ENCODE measurements at regions not wholly inside any gene's neighbourhood (a gene's known extent, or its start where the extent isn't known, plus 50 kb on each side); places are given as distances from the start of the nearest gene placed in this dataset.
A peak's percentile ranks its signal among the peaks of the same experiment; 100 is the strongest.

GRCh38 chr15:26433060-26433459 lies 339.8 kb downstream of the GABRB3 start:
- no peak for DNase-seq (ENCODE audit: extremely low spot score)
- no peak overlapping the region for H3K4me3 ChIP-seq (ENCODE audit: low read depth, low read length)
- H3K27ac ChIP-seq (ENCODE audit: low read depth), result no peak overlapping the region
- H3K36me3 ChIP-seq (ENCODE audit: insufficient read depth), result no peaks in the 10 kb centered on the region
- H3K4me1 ChIP-seq (ENCODE audit: insufficient read depth), result no peaks in the 10 kb centered on the region
- WGBS, result 77% methylated on average over 2 of the region's 2 CpGs

GRCh38 chr15:26421065-26421464 lies 351.8 kb downstream of the GABRB3 start:
- Histone ChIP-seq H3K4me3 (ENCODE audit: low read depth, low read length) (no peak overlapping the region), H3K4me1 (ENCODE audit: insufficient read depth) (no peaks in the 10 kb centered on the region), H3K36me3 (ENCODE audit: insufficient read depth) (no peaks in the 10 kb centered on the region), H3K27ac (ENCODE audit: low read depth) (no peak overlapping the region)
- DNase-seq (ENCODE audit: extremely low spot score), result no peak
- 74% methylated on average over 2 of the region's 2 CpGs for WGBS

GRCh38 chr15:26395624-26396023 lies 377.2 kb downstream of the GABRB3 start:
- Histone ChIP-seq H3K27ac (ENCODE audit: low read depth) (no peak overlapping the region), H3K36me3 (ENCODE audit: insufficient read depth) (no peaks in the 10 kb centered on the region), H3K4me3 (ENCODE audit: low read depth, low read length) (no peak overlapping the region), H3K4me1 (ENCODE audit: insufficient read depth) (no peaks in the 10 kb centered on the region)
- DNase-seq (ENCODE audit: extremely low spot score), result no peak
- 50% methylated on average over 4 of the region's 4 CpGs for WGBS

DNA sequence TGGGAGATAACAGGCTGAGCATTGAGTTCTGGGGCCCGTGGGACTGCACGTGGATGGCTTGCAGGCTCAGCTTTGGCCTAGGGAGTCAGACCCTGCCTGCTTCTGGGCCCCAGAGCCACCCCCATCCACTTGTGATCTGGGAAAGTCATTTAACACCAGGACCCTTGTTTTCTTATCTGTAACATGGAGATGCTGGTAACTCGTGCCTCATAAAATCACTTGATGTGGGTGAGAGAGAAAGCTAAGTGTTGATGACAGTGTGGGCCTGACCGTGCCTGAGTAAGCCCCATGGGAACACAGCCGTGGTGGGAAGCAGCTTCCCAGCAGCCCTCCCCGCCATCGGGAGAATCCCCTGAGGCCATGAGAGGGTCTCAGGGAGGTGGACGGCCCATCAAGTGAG lies 378.1 kb downstream of the GABRB3 start:
- H3K36me3 ChIP-seq (ENCODE audit: insufficient read depth), result no peaks in the 10 kb centered on the region
- DNase-seq (ENCODE audit: extremely low spot score), result no peak
- 25% methylated on average over 8 of the region's 8 CpGs for WGBS

DNA sequence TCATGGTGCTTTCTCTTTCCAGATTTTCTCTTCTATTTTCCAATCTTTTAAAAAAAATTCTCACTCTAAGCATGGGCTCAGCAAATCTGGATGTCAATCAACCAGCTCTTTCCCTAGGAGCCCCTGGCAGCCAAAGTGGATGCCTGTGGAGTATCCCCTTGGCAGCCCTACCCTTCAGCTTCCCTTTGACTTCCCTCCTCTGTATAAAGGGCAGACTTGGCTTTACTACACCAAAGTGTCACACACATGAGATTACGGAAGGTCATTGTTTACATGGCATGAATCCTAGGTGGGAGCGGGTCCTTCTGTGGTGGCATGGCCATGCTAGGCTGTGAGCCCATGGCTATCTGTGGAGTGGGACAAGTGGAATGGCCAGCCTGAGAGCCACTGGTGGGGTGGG lies 379.9 kb downstream of the GABRB3 start:
- H3K4me3 ChIP-seq (ENCODE audit: low read depth, low read length), result no peak overlapping the region
- H3K4me1 ChIP-seq (ENCODE audit: insufficient read depth), result no peaks in the 10 kb centered on the region
- WGBS, result 88% methylated on average over 2 of the region's 2 CpGs
- no peak overlapping the region for H3K27ac ChIP-seq (ENCODE audit: low read depth)
- DNase-seq (ENCODE audit: extremely low spot score), result no peak
- no peaks in the 10 kb centered on the region for H3K36me3 ChIP-seq (ENCODE audit: insufficient read depth)

More for the DNA sequence above, 378.1 kb downstream of the GABRB3 start:
- Histone ChIP-seq H3K4me1 (ENCODE audit: insufficient read depth) (no peaks in the 10 kb centered on the region), H3K4me3 (ENCODE audit: low read depth, low read length) (no peak overlapping the region), H3K27ac (ENCODE audit: low read depth) (no peak overlapping the region)

- 43% methylated on average over 5 of the region's 5 CpGs for WGBS
- H3K27ac ChIP-seq (ENCODE audit: low read depth), result no peak overlapping the region
- DNase-seq (ENCODE audit: extremely low spot score), result no peak
Measured at GRCh38 chr15:26391567-26392194, 381.2 kb downstream of the GABRB3 start.

DNA sequence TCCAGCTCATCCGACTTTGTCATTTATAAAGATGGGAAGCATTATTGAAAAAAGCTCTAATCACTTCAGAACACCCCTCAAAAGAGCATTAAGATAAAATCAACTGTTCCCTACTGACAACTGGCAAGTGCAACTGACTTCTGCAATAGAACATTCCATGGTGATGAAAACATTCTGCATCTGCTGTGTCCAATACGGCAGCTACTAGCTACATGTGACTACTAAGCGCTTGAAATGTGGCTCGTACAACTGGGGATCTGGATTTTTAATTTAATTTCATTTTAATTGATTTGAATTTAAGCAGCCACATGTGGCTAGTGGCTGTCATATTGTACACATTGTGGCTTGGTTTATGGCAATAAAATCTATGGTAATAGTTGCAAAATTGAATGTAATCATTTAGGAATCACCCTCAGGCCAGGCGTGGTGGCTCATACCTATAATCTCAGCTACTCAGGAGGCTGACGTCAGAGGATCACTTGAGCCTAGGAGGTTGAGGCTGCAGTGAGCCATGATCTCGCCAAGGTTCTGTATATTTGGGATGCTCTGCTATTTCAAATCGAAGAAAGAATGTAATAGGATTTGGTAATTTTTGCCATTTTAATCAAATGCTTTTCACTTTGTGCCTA lies 390.3 kb downstream of the GABRB3 start:
- 75% methylated on average over 8 of the region's 8 CpGs for WGBS
- Histone ChIP-seq H3K27ac (ENCODE audit: low read depth) (no peak overlapping the region), H3K4me3 (ENCODE audit: low read depth, low read length) (no peak overlapping the region), H3K4me1 (ENCODE audit: insufficient read depth) (no peaks in the 10 kb centered on the region), H3K36me3 (ENCODE audit: insufficient read depth) (no peaks in the 10 kb centered on the region)
- peak; percentile 2 for DNase-seq (ENCODE audit: extremely low spot score)

More at GRCh38 chr15:26391567-26392194, 381.2 kb downstream of the GABRB3 start:
- H3K4me3 ChIP-seq (ENCODE audit: low read depth, low read length), result no peak overlapping the region
- H3K4me1 ChIP-seq (ENCODE audit: insufficient read depth), result no peaks in the 10 kb centered on the region
- no peaks in the 10 kb centered on the region for H3K36me3 ChIP-seq (ENCODE audit: insufficient read depth)

DNA sequence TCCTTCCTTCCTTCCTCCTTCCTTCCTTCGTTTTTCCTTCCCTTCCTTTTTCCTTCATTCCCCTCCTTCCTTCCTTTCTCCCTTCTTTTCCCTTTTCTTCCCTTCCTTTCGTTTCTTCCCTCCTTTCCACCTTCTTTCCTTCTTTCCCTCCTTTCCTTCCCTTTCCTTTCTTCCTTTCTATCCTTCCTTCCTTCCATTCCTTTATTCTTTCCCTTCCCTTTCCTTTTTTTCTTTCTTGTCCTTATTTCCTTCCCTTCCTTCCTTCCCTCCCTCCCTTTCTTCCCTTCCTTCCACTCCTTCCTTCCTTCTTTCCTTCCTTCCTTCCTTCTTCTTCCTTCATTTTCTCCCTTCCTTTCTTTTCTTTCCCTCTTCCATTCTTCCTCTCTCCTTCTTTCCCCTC lies 394.6 kb downstream of the GABRB3 start:
- no peak for DNase-seq (ENCODE audit: extremely low spot score)
- H3K27ac ChIP-seq (ENCODE audit: low read depth), result no peak overlapping the region
- WGBS, result 37% methylated on average over 2 of the region's 2 CpGs
- H3K4me1 ChIP-seq (ENCODE audit: insufficient read depth), result no peaks in the 10 kb centered on the region
- no peak overlapping the region for H3K4me3 ChIP-seq (ENCODE audit: low read depth, low read length)
- H3K36me3 ChIP-seq (ENCODE audit: insufficient read depth), result no peaks in the 10 kb centered on the region

DNA sequence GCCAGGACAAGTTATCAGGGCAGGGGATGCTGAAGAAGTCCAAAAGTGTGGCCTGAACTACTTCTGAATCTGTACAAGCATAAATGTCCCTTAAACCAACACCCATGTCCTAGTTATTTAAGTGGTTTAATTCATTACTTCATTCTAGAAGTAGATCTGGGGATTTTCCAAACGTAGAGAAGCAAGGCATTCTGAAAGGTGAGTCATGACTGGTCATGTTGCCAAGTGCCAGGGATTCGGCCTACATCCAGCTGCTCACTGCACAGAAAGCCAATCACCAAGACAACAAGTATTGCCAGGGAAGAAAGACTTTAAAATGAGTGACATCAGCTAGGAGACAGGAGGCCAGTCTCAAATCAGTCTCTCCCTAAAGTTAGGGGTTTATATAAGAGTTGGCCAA lies 396.6 kb downstream of the GABRB3 start:
- Histone ChIP-seq H3K4me3 (ENCODE audit: low read depth, low read length) (no peak overlapping the region), H3K36me3 (ENCODE audit: insufficient read depth) (no peaks in the 10 kb centered on the region), H3K4me1 (ENCODE audit: insufficient read depth) (no peaks in the 10 kb centered on the region), H3K27ac (ENCODE audit: low read depth) (no peak overlapping the region)
- WGBS, result 62% methylated on average over 2 of the region's 2 CpGs
- DNase-seq (ENCODE audit: extremely low spot score), result no peak

- no peak overlapping the region for H3K27ac ChIP-seq (ENCODE audit: low read depth)
- no peak overlapping the region for H3K4me3 ChIP-seq (ENCODE audit: low read depth, low read length)
- 72% methylated on average over 1 of the region's 1 CpG for WGBS
- no peaks in the 10 kb centered on the region for H3K36me3 ChIP-seq (ENCODE audit: insufficient read depth)
- H3K4me1 ChIP-seq (ENCODE audit: insufficient read depth), result no peaks in the 10 kb centered on the region
- no peak for DNase-seq (ENCODE audit: extremely low spot score)
Measured at GRCh38 chr15:26374806-26375205, 398.1 kb downstream of the GABRB3 start.

DNA sequence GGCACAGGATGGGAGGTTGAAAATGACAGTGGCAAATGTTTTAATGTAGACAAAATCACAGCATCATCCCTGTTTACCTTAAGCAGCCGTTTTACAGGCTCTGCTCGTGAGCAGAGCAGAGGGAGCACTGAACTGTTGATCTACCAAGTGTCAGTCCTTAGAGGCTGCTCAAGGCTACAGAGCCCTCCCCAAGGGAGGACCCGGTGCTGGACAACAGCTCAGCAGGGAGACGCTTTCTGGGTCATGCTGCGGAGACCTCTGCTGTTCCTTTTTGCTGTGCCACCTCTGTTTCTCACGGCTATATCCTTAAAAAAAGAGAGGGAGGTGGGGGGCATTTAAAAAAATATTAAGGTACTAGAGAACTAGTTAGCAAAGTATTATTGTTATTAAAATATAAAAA lies 400.2 kb downstream of the GABRB3 start:
- no peak for DNase-seq (ENCODE audit: extremely low spot score)
- Histone ChIP-seq H3K4me1 (ENCODE audit: insufficient read depth) (no peaks in the 10 kb centered on the region), H3K36me3 (ENCODE audit: insufficient read depth) (no peaks in the 10 kb centered on the region), H3K27ac (ENCODE audit: low read depth) (no peak overlapping the region), H3K4me3 (ENCODE audit: low read depth, low read length) (no peak overlapping the region)
- WGBS, result 23% methylated on average over 6 of the region's 6 CpGs

DNA sequence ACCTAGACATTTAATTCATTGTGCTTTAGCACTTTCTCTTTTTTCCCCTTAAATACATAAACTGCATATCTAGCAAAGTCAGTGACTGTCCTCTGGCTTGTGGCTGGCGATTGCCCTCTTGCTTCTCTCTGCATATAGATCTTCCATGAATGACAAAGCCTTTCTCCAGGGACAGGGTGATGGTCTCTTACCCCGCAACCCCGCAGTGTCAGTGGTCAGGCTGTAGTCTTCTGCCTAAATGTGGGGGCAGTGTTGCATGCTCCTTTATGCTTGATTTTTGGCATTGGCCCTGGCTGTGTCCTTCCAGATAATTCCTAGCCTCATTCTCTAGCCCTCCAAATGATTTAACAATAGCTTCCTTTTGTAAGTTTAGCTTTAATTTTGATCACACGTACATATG lies 407.8 kb downstream of the GABRB3 start:
- H3K4me1 ChIP-seq (ENCODE audit: insufficient read depth), result no peaks in the 10 kb centered on the region
- DNase-seq (ENCODE audit: extremely low spot score), result no peak
- WGBS, result 77% methylated on average over 4 of the region's 4 CpGs

GRCh38 chr15:26359855-26360254 lies 413.0 kb downstream of the GABRB3 start:
- Histone ChIP-seq H3K36me3 (ENCODE audit: insufficient read depth) (no peaks in the 10 kb centered on the region), H3K4me1 (ENCODE audit: insufficient read depth) (no peaks in the 10 kb centered on the region), H3K27ac (ENCODE audit: low read depth) (no peak overlapping the region), H3K4me3 (ENCODE audit: low read depth, low read length) (no peak overlapping the region)
- WGBS, result 69% methylated on average over 4 of the region's 4 CpGs
- no peak for DNase-seq (ENCODE audit: extremely low spot score)

More for the DNA sequence above, 407.8 kb downstream of the GABRB3 start:
- H3K27ac ChIP-seq (ENCODE audit: low read depth), result no peak overlapping the region
- H3K4me3 ChIP-seq (ENCODE audit: low read depth, low read length), result no peak overlapping the region
- H3K36me3 ChIP-seq (ENCODE audit: insufficient read depth), result no peaks in the 10 kb centered on the region

GRCh38 chr15:26358708-26359107 lies 414.2 kb downstream of the GABRB3 start:
- Histone ChIP-seq H3K4me3 (ENCODE audit: low read depth, low read length) (no peak overlapping the region), H3K27ac (ENCODE audit: low read depth) (no peak overlapping the region), H3K4me1 (ENCODE audit: insufficient read depth) (no peaks in the 10 kb centered on the region), H3K36me3 (ENCODE audit: insufficient read depth) (no peaks in the 10 kb centered on the region)
- 43% methylated on average over 3 of the region's 3 CpGs for WGBS
- no peak for DNase-seq (ENCODE audit: extremely low spot score)

All from urinary bladder (tissue), 3 donors.